GM18861 (cell line): ENCODE measurements at regions not wholly inside any gene's neighbourhood (a gene's known extent, or its start where the extent isn't known, plus 50 kb on each side); places are given as distances from the start of the nearest gene placed in this dataset.

Source experiments
- ATAC-seq: cut with Tn5 transposase; IDR thresholded peaks from one replicate; pipeline ENCODE4 v1.9.1; 2021; ENCODE audit not compliant: unreplicated experiment

- no peak for ATAC-seq
These were observed 1056.8 kb downstream of the MAT2B start for GRCh38 chr5:164561933-164562872.

GRCh38 chr5:164563370-164563769, 1058.0 kb downstream of the MAT2B start:
- ATAC-seq, result no peak

- no peak for ATAC-seq
These were observed 1068.0 kb downstream of the MAT2B start for GRCh38 chr5:164573397-164573796.

GRCh38 chr5:164577201-164577600, 1071.8 kb downstream of the MAT2B start:
- no peak for ATAC-seq

- no peak for ATAC-seq
These were observed 1072.3 kb downstream of the MAT2B start for GRCh38 chr5:164577742-164578141.

- ATAC-seq, result no peak
These were observed 1073.0 kb downstream of the MAT2B start for GRCh38 chr5:164578401-164578800.

- ATAC-seq, result no peak
These were observed 1073.5 kb downstream of the MAT2B start for GRCh38 chr5:164578911-164579310.

GRCh38 chr5:164580155-164580554, 1074.7 kb downstream of the MAT2B start:
- no peak for ATAC-seq

GRCh38 chr5:164581889-164582288, 1076.5 kb downstream of the MAT2B start:
- no peak for ATAC-seq

- no peak for ATAC-seq
These were observed 1088.6 kb downstream of the MAT2B start for GRCh38 chr5:164593982-164594381.

- no peak for ATAC-seq
These were observed 1092.0 kb downstream of the MAT2B start for GRCh38 chr5:164597293-164597900.

GRCh38 chr5:164600274-164600673, 1094.9 kb downstream of the MAT2B start:
- ATAC-seq, result no peak

GRCh38 chr5:164600929-164601535, 1095.6 kb downstream of the MAT2B start:
- ATAC-seq, result no peak

GRCh38 chr5:164608507-164608906, 1103.1 kb downstream of the MAT2B start:
- ATAC-seq, result no peak

- no peak for ATAC-seq
These were observed 1105.0 kb downstream of the MAT2B start for GRCh38 chr5:164610374-164610773.

- ATAC-seq, result no peak
These were observed 1109.3 kb downstream of the MAT2B start for GRCh38 chr5:164614707-164615106.

- ATAC-seq, result no peak
These were observed 1111.9 kb downstream of the MAT2B start for GRCh38 chr5:164617290-164617689.

- no peak for ATAC-seq
These were observed 1121.6 kb downstream of the MAT2B start for GRCh38 chr5:164627021-164627420.

GRCh38 chr5:164636456-164636855, 1131.0 kb downstream of the MAT2B start:
- ATAC-seq, result no peak

- no peak for ATAC-seq
These were observed 1132.6 kb downstream of the MAT2B start for GRCh38 chr5:164637931-164638521.

- ATAC-seq, result no peak
These were observed 1143.8 kb downstream of the MAT2B start for GRCh38 chr5:164649266-164649665.
